HG02840 (cell line): ENCODE measurements at regions not wholly inside any gene's neighbourhood (a gene's known extent, or its start where the extent isn't known, plus 50 kb on each side); places are given as distances from the start of the nearest gene placed in this dataset.
"Not testable (repeated sequence)": the region's sequence is repeated elsewhere in the genome, so short reads cannot be mapped to it uniquely, and the experiment has no call there.

Experiments
- ATAC-seq: cut with Tn5 transposase; IDR thresholded peaks from one replicate; pipeline ENCODE4 v1.9.1; 2021; ENCODE audit warnings: mild to moderate bottlenecking, moderate library complexity, moderate number of reproducible peaks; ENCODE audit not compliant: unreplicated experiment, low FRiP score

DNA sequence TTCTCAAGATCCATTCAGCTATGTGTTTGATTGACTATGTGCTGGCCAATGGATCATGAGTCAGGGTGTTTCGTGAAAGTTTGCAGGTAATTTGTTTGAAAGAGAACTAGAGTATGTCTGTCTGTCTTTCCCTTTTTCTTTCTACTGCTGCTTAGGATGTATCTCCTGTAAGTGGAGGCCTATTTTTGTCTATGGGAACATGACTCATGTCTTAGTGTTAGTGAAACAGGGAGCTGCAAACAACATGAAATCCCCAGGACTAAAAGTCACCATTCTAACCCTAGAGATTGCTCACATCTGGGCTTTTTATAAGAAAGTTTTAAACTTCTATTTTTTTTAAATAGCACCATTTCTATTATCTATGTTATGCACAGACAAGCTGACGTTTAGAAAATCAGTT lies 333.0 kb downstream of the CCER1 start:
- ATAC-seq, result no peak

DNA sequence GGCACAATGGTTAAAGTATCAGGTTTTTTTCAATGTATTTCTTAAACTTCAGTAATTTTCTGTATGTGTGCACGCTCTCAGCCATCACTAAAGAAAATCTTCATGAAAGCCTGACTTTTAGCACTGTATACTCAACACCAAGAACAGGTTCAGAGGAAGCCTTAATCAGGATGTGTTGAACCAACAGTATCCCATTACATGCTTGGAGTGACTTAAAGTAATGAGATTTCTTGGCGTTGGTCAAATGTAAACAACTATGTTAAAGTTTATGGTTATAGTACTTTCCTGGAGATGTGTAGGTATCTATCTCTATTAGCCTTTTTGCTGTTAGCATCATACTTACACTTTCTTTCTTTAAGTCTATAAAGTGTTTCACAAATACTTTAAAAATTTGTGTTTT lies 335.0 kb downstream of the CCER1 start:
- no peak for ATAC-seq

DNA sequence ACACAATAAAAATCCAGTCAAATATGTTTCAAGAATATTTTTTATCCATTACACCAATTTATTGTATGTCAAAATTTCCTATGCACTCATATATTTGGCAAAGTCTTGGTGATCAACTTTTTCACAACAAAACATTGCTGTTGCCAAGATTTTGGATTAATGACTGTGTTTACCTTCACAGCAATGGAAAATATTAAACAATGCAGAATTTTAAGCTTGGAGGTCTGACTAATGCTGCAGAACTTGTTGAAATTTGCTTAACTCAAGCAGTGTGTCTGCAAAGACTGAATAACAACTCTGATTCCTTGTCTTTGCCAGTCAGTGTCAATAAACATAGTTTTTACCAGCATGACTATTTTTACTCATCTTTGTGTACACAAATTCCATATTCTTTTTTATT lies 336.4 kb downstream of the CCER1 start:
- no peak for ATAC-seq

DNA sequence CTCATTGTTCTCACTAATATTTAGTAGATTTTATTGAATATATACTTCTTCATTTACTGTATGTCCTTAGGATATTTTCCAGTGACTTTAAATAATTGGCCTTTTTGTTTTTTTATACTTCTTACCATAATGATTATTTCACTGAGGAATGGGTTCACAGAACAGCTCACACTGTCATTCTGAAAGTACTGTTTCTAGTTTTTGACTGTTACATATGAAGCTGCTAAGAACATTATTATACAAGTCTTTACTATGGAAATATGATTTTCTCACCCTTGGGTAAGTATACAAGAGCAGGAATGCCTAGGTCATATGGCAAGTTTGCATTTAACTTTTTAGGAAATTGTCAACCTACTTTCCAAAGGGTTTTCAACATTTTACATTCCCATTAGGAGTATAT lies 343.1 kb downstream of the CCER1 start:
- ATAC-seq, result no peak

DNA sequence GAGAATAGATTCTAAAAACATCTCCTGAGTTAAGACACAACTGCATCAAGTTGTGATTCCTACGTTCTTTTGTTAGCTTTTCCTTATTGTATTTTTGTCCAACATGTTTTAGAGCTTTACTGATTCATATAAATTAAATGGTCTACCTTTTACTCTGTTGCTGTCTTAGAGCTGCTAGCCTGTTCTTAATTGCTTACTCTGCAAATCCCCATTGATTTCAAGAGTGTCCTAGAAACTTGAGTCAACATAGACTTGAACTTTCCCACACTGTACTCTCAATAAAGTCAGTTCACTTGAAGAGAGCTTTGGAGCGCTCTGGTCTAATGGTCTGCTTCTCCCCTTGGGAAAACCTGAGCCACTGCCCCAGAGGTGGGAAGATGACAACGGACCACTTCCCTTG lies 343.9 kb downstream of the CCER1 start:
- no peak for ATAC-seq

DNA sequence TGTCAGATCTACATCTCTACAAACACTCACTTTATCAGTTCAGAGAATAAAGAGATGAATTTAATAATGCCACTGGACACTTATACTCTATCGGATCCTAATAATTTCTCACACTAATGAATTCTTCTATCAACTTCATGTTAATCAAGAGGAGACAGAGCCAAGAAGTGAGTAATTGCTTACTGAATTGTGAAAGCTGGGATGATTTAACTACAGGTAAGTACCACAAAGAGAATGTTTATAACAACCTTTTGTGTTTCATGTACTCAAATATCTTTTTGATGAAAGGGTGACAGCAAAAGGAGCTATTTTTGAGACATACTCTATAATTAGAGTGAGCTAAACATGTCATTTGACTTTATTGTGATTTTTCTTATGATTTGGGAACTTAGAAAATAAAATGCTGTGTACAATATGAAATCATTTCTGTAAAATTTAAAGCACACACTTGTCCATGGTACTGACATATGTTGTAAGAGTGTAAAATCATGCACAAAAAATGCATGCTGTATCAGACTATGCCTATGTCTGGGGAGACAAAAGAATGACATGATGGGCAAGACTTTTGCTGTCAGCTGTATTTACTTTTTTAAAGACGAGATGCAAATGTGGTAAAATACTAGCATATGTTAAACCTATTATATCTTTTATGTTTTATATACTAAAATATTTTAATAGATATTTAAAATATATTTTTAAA lies 361.2 kb downstream of the CCER1 start:
- no peak for ATAC-seq

DNA sequence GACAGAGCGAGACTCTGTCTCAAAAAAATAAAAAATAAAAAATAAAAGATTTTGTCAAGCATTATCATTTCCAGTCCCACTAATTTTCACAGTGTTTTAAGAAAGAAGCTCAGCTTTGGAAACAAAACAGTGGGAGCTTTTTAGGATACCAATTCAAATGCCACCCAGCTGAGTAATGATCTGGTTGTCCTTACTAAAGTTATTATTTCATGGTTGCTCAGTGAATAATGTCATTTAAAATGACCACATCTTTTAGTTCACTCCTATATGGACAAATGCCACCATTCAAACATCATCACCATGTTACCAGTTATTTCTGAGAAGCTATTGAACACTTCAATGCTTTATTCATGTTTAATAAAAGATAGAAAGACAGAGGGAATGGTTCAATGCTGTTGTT lies 365.0 kb downstream of the CCER1 start:
- ATAC-seq, result no peak

DNA sequence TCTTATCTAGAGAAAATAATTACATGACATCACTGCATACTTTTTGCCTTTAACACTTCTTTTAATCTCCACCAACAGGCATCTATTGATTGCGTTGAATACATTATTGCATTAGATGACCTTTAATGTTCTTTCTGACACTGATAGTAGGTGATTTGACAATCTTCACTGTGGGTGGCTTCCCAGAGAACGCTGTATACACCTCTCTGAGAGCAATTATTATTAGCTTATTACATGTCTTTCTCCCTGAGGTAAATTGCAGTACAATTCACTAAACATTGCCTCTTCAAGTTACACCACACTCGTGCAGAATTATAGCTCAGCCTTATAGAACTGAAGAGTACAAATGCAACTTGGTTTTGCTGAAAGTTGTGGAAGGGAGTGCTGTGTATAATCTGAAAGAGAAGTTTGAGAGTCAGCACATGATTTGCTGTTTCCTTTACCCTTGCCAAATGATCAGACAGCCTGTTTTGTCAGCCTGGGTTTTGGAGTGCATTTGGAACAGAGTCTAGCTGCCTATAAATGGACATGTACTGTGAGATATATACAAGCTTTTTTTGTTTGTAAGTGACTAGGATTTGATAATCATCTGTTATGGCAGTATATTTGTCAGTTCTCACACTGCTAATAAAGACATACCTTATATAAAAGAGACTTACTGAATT lies 369.2 kb downstream of the CCER1 start:
- ATAC-seq, result no peak

DNA sequence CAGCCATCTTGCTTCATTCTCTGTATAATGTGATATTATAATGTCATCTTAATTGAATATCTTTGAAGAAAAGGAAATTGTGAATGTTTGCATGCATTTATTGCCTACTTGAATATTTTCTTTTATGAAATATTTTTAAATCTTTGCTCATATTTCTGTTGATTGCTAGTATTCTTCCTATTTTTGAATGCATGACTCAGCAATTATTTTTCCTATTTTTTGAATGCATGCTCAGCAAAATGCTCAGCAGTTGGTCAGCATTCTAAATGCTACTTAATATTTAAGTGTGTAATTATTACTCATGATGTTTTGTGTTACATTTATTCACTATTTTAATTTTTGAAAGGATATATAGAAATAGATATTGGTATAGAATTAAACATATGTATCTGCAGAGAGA lies 378.3 kb downstream of the CCER1 start:
- no peak for ATAC-seq

DNA sequence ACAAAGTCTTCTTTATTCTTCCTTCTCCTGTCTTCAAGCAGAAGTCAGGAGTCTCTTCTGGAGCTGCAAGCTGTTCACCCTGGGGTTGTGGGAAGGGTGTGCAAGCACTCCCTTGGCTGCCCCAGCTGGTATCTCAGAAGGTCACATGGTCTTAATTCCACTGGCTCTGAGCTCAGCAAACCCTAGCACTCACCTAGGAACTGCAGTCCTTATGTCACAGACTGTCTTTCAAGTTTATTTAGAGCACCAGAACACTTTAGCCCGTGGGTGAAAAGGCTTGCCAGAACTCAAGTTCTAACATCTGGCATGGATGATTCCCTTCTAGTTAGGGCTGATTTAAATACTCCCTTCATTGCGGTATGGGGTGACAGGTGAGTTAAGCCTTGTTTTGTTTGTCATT lies 379.0 kb downstream of the CCER1 start:
- no peak for ATAC-seq

DNA sequence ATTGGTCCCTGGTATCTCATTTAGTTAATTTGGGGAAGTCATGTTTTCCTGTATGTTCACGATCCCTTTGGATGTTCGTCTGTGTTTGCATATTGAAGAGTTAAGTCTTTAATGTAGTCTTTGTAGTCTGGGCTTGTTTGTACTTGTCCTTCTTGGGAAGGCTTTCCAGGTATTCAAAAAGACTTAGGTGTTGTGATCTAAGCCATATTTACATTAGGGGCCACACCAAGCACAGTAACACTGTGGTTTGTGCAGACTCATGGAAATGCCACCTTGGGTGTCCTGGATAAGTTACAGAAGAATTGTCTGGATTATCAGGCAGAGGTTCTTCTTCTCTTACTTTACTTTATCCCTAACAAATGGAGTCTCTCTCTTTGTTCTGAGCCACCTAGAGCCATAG lies 380.3 kb downstream of the CCER1 start:
- ATAC-seq, result no peak

DNA sequence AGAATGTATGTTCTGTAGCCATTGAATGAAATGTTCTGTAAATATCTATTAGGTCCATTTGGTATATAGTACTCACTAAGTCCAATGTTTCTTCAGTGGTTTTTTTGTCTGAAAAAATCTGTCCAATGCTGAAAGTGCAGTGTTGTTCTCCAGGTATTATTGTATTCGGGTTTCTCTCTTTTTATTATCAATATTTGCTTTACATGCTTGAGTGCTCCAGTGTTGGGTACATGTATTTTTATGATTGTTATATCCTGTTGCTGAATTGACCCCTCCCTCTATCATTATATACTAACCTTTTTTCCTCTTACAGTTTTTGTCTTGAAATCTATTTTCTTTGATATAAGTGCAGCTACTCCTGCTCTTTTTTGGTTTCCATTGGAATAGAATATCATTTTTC lies 382.2 kb downstream of the CCER1 start:
- no peak for ATAC-seq

DNA sequence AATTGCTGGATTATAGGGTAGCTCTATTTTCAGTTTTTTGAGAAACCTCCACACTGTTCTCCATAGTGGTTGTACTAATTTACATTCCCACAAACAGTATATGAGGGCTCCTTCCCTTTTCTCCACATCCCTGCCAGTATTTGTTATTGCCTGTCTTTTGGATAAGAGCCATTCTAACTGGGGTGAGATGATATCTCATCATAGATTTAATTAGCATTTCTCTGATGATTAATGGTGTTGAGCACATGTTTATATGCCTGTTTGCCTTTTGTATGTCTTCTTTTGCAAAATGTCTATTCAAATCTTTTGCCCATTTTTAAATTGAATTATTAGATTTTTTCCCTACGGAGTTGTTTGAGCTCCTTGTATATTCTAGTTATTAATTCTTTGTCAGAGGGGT lies 385.3 kb downstream of the CCER1 start:
- ATAC-seq, result no peak

DNA sequence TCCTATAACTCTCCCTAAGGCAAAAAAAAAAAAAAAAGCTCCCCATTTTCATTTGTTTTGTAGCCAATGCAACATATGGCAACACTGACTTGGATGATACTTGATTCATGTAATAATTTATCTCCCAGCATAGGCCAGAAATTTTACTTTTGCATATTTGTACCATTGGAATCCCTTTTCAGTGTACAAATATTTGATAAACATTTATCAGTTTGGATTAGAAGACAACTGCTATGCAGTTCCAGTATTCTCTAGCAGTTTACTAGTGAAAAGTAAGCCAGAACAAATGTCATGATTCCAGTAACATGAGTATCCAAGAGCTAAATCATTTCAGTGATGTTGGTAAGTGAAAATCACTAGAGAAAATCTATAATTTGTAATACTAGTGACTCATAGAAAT lies 392.3 kb downstream of the CCER1 start:
- ATAC-seq, result no peak

DNA sequence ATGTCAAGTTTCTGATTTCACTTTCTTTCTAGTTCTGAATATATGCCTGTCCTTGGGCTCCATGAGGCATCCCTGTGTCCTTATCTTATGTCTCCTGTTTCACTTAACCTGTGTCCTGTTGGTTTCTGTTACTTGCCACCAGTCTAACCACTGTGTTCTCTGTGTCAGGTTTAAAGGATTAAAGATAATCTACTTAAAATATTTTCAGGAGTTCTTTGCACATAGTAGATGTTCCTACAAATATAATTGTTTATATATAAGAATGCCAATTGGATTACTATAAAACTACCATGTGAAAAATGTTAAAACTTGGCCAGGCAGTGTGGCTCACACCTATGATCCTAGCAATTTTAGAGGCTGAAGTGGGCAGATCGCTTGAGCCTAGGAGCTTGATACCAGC lies 406.4 kb downstream of the CCER1 start:
- ATAC-seq, result no peak

DNA sequence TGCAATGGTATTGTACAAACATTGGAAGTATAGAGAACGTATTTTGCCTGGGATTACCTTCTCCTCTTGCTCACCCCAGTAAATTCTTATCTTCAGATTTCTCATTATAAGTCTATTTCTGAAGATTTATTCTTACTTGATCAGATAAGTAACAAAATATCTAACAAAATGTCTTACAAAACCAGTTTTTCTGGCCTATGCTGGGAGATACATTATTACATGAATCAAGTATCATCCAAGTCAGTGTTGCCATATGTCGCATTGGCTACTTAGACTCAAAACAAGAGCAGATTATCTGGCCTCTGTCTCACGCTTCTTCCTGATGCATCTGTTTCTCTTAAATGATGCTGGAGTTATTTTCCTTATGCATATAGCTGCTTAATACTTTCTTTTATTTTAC lies 408.5 kb downstream of the CCER1 start:
- no peak for ATAC-seq

DNA sequence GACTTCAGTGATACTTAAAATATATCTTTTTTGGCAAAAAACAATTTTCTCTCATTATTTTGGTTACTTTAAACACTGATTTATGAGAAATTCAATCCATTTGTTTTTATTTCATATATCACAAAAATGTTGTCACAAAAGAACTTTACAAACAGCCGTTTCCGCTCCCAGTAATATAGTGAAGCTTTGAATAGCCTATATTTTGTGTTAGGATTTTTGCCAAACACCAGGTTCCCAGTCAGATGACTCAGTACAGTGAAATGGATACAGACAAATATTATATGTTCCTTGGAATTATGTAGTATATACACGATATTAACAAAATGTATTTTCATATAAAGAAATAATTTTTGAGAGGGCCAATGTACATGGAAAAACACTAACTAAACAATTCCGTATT lies 411.1 kb downstream of the CCER1 start:
- no peak for ATAC-seq

DNA sequence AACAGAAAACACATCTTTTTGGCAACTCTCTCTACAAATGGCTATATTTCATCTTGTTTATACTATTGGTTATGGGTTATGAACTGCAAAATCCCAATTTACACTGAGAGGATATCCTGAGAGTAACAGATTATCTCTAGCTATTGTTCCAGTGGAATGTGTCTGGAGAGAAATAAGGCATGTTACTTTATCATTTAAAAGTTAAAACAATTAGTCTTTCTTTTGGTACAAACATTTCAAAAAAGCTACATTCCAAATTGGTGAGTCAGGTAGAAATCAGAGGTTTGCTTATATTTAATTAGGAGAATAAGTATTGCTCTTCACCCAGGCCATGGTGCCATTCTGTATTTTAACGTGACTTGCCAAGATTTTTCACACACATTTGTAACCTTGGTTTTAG lies 411.6 kb downstream of the CCER1 start:
- no peak for ATAC-seq

DNA sequence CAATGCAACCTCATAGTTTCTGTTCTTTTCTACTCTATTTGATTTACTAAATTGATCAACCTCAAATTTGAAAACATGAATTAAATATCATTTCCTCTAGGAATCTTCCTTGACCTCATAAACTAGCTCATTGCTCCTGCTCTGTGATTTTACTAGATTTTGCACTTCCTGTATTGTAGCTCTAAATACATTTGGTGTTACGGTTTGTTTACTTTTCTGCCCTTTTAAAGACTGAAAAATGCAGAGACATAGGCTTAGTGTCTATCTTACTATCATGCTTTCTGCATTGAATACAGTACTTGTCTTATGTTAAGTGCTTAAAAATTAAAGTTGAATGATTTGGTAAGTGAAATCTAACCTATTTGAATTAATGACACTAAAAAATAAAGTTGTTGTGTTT lies 412.1 kb downstream of the CCER1 start:
- not testable (repeated sequence) for ATAC-seq

DNA sequence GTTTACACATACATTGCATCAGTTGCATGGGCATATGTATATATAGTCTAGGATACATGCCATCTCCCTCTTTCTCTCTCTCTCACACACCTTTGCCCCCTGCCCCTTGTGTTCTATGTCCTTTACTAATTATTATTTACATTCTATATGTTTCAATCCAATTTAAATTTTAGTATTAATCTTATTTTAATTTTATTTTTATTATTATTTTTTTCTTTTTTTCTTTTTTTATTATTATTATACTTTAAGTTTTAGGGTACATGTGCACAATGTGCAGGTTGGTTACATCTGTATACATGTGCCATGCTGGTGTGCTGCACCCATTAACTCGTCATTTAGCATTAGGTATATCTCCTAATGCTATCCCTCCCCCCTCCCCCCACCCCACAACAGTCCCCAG lies 421.1 kb downstream of the CCER1 start:
- not testable (repeated sequence) for ATAC-seq

DNA sequence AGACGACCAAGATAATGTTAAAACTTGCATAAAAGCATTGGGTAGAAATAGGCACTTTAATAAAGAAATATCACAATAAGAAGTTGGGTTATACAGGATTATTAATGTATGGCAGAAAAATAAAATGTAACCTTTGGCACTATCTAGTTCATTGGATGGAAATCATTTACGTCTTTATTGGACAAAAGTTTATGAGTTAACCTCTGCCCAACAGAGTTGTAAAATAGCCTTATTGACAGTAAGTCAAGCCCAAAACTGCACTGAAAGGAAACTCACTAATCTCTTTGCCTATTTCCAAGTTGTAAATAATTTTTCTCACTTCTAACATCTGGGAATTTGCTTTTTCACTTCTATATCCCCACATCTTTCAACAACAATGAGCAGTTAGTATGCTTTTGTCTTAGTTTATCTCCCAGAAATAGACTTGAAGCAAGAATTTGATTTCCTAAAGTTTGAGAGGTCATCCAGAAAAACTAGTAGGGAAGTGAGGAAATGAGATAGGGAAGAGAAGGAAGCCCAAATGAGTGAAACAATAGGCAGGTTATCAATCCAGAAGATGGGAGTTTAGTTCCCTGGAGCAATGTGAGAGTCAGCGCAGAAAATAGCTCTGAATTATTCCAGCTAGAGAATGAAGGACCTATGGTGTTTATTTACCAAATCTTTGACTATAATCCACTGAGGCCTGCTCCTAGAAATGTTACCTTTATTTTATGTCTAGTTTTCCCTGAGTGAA lies 434.8 kb downstream of the CCER1 start:
- ATAC-seq, result no peak

DNA sequence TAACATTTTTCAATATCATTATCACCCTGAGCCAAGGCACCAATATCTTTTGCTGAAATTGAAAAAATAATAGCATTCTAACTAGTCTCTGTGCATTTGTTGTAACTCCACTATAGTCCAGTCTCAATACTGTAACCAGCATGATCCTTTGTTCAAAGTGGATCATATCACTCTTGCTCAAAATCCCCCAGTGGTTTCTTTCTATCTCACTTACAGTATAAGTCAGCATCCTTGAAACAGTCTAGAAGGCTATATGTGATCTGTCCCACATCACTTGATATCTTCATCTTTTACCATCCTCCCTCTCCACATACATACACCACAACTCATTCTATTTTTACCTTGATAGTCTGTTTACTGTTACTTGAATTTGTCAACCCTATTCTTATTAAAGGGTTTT lies 435.7 kb downstream of the CCER1 start:
- ATAC-seq, result no peak
